Activated naive CD4-positive, alpha-beta T cell treated with Interleukin-2 at 50 U/mL for 16 hours (primary cell): ENCODE measurements at regions not wholly inside any gene's neighbourhood (a gene's known extent, or its start where the extent isn't known, plus 50 kb on each side); places are given as distances from the start of the nearest gene placed in this dataset.

ENCODE experiments used
- DNase-seq: peaks from one replicate; pipeline ENCODE4 v3.0.0-alpha.2; 2020

GRCh38 chr14:75372260-75372659 is 55.6 kb upstream of the JDP2 start:
- no peak for DNase-seq

GRCh38 chr14:75373133-75373532 is 54.7 kb upstream of the JDP2 start:
- DNase-seq: no peak

GRCh38 chr14:75373616-75374015 is 54.2 kb upstream of the JDP2 start:
- DNase-seq: no peak

GRCh38 chr14:75374911-75375310 is 52.9 kb upstream of the JDP2 start:
- DNase-seq: no peak

GRCh38 chr14:75375983-75376382 is 51.8 kb upstream of the JDP2 start:
- no peak for DNase-seq
